Tibial nerve (tissue), 4 donors: ENCODE measurements at regions not wholly inside any gene's neighbourhood (a gene's known extent, or its start where the extent isn't known, plus 50 kb on each side); places are given as distances from the start of the nearest gene placed in this dataset.

ENCODE experiments used
- EP300 ChIP-seq, 2 donors: sonication (generic); formaldehyde crosslinking; IDR thresholded peaks; one replicate each; pipeline ENCODE4 v1.6.1; 2017; ENCODE audit warnings: antibody characterized with exemption in 2 of 2, mild to moderate bottlenecking in 1 of 2
- TF ChIP-seq, protein P1 (sequence below), 5 experiments: fragments of 200-600 bp in 3 of 5; fragments of 450-650 bp in 2 of 5; sonication (generic) in 3 of 5; IDR thresholded peaks; one replicate each; pipeline ENCODE4 v1.5.1; 2016 to 2019; ENCODE audit warnings: antibody characterized with exemption in 5 of 5, mild to moderate bottlenecking in 3 of 5, moderate library complexity in 2 of 5

DNA sequence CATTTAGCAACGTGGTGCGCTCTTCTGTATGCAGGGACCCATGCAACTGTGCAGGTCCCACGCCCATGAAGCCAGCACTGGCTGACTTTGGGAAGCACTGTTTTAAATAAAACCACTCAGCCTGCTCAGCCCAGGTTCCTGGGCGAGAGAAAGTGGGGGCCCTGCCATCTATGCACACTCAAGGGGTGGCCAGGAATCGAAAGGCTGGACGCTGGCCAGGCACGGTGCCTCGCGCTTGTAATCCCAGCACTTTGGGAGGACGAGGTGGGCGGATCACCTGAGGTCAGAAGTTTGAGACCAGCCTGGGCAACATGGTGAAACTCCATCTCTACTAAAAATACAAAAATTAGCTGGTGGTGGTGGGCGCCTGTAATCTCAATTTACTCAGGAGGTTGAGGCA is 179.9 kb upstream of the TBX3 start:
- TF ChIP-seq EP300 (IDR thresholded peaks at IDR 0.05), result no peak
- TF ChIP-seq, protein P1, sequence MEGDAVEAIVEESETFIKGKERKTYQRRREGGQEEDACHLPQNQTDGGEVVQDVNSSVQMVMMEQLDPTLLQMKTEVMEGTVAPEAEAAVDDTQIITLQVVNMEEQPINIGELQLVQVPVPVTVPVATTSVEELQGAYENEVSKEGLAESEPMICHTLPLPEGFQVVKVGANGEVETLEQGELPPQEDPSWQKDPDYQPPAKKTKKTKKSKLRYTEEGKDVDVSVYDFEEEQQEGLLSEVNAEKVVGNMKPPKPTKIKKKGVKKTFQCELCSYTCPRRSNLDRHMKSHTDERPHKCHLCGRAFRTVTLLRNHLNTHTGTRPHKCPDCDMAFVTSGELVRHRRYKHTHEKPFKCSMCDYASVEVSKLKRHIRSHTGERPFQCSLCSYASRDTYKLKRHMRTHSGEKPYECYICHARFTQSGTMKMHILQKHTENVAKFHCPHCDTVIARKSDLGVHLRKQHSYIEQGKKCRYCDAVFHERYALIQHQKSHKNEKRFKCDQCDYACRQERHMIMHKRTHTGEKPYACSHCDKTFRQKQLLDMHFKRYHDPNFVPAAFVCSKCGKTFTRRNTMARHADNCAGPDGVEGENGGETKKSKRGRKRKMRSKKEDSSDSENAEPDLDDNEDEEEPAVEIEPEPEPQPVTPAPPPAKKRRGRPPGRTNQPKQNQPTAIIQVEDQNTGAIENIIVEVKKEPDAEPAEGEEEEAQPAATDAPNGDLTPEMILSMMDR (IDR thresholded peaks at IDR 0.05), result no peak
